DMS 273 treated with DMSO at 0.1 percent for 48 hours (cell line): ENCODE measurements at regions not wholly inside any gene's neighbourhood (a gene's known extent, or its start where the extent isn't known, plus 50 kb on each side); places are given as distances from the start of the nearest gene placed in this dataset.

Experiments
- DNase-seq: peaks from one replicate; lab custom pipeline; 2025; lab: John Stamatoyannopoulos, UW

DNA sequence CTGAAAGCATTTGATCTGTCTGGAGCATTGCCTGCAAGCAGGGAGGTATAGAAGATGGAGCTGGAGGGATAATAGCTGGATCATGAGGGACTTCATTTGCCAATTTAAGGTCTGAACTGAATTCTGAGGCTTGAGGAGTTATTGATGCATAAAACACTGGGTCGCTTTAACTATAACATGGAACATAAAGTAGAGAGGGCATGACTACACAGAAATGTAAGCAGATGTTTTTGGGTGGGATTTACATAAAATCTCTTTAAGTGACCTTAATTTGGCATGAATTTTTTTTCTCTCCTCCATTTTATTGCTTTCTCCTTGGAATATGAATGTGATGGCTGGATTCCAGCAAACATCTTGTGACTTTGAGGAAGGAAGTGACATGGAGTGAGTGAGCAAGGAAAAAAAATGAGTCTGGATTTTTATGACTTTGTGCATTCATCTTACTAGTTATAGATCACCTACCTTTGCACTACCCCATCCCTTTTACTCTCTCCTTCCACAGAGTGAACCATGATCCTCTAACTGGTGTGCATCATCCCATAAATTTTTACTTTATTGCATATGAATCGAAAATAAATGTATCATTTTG lies 356.0 kb downstream of the DUSP6 start:
- no peak for DNase-seq

DNA sequence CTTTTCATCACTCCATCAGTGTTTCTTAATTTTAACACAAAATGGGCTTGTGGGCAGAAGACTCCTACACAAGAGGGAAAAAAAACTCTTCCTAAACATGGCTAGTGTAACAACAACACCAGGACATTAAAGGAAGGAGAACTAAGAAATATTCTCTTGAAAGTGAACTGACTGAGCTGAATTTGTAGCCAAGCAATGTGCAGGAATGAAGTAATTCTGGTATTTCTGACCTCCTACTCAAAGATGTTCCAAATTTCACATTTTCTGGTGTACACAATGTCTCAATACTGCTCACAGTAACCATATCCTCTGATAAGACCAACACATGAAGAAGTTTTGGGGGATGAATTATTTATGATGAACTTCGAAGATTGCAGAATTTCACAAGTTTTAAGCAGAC lies 357.3 kb downstream of the DUSP6 start:
- DNase-seq = no peak

DNA sequence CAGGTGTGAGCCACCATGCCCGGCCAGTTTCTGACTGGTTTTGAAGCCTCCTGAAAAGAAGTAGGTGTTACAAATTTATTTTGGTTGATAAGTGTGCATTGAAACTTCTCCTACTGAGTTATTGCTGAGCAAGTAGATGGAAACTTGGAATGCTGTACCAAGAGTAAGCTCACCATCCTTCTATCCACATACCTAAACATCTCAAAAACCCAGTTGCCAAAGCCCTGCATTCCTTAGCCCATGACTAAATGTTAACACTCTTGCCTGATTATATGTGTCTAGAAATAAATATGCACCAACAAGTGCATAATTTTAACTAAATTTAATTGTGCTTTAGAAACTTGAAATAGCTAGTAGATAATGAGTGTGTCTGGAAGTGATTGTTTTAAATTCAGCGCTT lies 357.8 kb downstream of the DUSP6 start:
- DNase-seq = no peak

DNA sequence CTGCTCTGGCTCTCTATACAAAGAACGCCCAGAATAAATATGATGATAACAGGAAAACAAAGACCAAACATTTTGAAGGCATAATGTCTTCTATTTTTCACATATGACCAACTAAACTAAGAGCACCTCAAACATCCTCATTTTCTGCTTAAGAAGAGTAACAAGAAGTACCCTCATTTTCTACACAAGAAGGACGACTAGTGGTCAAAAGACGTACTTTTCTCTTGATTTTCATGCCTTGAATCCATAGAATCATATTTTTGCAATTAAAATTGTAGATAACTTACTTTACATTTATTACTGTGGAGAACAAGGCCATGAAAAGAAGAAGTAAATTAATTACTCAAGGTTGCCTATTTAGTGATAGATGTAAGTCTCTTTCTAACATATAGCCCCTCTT lies 358.6 kb downstream of the DUSP6 start:
- no peak for DNase-seq

DNA sequence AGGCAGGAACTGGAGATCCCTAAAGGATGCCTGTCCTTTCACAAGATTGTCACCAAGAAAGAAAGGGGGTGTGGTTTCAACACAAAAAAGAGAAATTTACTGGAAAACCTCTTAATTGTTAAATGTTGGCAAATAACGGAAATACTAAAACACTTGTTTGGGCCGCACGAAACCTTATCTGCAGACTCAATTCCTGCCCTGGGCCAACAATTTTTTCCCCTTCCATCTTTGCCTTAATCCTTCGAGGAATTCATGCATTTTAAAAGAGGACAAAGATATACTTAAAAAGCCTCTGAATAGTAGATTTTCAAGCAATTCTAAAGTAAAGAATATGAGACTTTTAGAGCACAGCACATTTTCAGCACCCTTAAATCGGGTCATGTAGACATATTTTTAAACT lies 366.2 kb downstream of the DUSP6 start:
- no peak for DNase-seq

DNA sequence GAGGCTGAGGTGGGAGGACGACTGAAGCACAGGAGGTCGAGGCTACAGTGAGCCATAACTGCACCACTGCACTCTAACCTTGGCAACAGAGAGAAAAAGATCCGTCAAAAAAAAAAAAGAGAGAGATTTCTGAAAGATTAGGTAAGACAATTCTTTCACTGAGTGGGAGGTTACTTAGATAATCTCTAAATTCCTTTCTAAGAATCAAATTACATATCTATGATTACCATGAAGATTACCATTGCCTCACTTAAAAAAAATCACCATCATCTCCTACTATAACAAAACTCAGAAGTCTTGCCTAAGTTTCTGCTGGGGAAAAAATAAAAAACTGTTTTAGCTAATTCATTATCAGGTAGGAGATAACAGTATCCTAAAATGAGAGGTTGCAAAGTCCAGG lies 366.7 kb downstream of the DUSP6 start:
- no peak for DNase-seq

DNA sequence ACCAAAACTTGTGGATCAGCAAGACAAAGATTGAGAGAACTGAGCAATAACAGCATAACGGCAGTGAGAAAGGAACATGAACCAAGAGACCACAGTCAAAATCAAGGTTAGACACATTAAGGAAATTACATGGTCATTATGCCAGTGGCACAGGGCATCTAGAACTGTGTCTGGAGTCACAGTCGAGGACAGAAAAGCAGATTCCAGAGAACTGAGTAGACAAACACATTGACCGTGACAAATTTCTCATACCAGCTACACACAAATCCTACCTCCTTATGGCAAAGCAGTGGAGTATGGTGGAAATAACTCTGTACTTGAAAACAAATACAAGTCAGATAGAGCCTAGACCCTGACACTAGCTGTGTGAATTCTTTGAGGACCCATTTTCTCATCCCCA lies 367.3 kb downstream of the DUSP6 start:
- no peak for DNase-seq

DNA sequence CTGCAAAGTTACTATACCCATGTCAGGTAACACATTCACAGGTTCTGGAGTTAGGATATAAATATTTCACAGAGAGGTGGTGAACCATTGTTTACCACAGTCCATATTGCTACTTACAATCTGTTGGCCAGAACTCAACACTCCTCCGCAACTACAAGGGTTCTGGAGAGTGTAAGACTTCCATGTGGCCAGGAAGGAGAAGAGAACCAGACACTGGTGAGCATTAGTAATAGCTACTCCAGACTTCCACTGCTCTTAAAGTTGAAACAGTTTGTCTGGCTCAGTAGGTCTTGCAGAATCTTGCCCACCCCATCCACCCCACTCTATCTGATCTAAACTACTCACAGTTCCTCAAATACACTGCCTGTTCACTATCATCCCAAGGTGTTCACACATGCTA lies 369.6 kb downstream of the DUSP6 start:
- no peak for DNase-seq

DNA sequence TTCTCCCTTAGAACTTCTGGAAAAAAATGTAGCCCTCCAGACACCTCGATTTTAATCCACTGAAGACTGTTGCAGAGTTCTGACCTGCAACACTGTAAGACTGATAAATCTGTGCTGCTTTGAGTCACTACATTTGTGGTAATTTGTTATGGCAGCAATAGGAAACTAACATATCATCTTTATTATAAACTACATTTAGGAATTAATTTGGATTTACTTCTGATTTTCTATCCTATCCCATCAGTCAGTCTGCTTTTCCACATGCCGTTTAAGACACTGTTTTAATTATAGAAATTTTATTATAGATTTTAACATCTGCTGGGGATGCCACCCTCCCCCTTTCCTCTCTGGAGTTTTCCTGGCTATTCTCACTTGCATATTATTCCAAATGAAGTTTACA lies 375.2 kb downstream of the DUSP6 start:
- no peak for DNase-seq

DNA sequence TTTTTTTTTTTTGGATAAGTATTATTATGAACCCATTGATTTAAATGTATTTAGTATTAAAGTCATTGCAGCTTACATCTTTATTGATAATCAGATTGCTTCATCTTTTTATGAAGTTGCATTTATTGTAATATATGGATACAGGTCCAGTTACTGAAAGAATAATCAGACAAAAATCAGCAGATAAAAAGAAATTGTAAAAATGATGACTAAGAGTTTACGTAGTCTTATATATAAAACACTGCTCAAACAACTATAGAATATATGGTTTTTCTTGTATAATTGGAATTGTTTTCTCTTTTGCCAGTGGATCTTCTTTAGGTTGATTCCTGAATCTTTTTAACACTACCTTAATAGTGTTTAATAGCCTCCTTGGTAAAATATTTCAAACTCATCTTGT lies 378.3 kb downstream of the DUSP6 start:
- DNase-seq = no peak

DNA sequence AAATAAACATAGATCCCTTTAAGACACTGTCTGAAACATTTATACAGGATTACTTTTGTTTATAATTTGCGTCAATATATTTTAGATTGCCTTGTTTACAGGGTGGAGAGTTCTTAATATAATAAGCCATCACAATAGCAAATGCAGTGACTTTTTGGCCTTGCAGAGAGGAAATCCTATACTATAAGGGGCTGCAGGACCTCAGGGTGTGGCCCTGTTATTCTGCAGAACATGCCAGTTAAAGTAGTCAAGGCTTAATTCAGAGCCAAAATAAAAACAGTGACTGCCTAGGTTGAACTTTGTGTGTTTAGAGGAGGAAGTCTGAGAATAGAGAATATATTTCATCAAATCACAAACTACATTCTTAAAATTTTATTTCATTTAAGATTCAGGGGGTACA lies 381.6 kb downstream of the DUSP6 start:
- no peak for DNase-seq

DNA sequence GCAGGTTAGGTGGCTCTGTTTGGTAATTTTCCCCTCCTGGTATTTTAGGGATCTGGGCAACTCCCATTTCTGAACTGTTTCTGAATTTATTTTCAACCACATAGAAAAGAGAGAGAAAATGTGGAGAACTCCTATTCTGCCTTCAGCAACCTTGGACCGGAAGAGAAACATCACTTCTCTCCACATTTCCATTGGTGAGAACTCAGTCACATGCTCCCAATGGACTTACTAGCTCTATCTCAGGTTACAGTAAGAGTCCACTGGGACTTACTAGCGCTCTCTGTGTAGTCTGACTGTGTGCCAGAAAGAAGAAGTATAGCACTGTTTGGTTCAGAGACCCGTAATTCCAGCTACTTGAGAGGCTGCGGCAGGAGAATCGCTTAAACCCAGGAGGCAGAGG lies 383.2 kb downstream of the DUSP6 start:
- no peak for DNase-seq

DNA sequence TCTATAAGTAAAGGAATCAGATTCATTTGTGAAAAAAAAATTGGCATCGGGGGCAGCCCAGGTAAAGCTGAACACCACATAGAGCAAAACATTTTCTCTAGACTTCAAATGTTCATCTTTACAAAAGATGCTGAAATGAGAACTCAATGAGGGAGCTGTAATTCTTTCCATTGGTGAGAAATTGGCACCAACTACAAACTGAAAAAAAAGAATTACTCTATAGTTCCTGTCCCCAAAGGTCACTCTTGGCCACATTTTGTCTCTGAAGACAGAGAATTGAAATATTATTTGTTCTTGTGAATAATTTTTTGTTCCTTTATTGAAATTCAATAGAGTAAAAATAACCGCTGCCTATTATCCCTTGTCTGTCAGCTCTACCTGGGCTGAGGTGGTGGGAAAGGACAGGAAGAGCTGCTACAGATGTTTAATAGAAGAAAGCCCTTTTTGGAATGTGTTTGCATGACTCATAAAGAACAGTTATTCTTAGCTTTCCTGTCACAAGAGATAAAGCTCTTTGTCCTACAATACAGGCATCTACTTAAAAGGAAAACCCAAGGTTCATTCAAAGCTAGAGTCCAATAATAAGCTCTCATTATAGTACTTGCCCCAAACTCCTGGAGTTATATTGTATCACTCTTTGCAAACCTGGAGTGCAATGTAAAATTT lies 380.1 kb upstream of the KITLG start:
- DNase-seq = no peak

DNA sequence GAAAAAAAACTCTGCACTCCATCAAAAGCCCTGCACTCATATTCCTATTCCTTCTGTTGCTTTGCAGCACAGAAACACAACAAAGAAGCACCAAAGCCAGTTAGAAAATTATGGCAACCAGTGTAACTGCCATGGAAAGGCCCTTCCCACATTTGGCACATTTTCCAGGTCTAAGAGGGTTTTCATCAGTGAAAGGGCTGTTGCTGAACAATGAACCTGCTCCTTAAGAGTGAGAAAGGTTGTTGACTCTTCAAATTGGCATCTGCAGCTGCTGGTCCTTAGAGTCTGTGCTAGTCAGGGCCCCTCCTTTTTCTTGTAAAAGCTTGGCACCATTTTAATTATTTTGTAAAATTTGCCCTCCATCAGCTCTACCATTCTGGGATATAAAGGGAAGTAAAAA lies 378.7 kb upstream of the KITLG start:
- DNase-seq = no peak

DNA sequence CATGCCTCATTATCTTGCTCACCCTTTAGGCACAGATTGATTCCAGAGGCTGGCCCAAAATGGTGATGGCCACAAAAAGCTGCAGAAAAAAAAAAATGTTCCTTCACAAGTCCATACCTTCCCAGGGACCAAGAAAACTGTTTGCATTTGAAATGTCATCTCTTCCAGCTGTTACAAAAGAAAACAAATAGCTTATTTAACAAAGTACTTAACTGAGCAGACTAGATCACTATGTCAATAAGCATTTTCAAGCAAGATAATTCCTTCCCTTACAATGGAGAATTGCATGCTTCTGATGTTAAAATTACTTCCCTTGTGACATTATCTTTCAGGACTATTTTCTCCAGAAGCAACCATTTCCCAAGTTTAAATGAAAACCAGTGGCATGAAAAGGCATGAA lies 377.9 kb upstream of the KITLG start:
- DNase-seq = no peak

DNA sequence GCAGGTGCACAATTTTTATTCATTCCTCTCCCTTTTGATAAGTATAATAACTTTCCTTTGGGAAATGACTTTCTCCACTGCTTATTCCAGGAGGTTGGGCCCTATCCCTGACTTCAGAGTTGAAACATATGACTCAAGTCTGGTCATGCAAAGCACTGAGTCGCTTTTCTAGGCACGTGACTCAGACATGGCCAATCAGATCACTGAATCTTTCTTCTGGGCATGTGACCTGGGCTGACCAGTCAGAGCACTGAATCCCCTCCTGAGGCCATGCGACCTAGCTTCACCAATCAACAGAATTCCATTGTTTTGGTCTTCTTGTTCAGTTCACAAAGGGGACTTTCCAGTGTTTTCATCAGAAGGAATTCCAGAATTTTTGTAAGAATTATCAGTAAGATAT lies 377.1 kb upstream of the KITLG start:
- DNase-seq = no peak

DNA sequence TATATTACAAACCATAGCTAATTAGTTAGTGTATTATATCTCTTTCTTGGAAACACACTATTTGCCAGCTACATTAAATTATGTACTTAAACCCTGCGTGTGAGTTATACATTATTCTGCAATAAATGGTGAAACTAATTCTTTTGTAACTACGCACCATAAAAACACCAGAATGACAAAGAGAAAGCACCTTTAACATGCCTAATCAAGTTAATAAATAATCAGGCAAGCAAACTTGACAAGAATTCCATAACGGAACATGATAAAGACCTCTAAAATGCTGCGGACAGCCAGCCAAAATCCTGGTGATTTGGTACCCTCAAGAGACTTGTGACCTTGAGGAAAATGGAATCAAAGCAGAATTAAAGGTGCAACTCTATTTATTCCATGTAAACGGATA lies 375.3 kb upstream of the KITLG start:
- no peak for DNase-seq

DNA sequence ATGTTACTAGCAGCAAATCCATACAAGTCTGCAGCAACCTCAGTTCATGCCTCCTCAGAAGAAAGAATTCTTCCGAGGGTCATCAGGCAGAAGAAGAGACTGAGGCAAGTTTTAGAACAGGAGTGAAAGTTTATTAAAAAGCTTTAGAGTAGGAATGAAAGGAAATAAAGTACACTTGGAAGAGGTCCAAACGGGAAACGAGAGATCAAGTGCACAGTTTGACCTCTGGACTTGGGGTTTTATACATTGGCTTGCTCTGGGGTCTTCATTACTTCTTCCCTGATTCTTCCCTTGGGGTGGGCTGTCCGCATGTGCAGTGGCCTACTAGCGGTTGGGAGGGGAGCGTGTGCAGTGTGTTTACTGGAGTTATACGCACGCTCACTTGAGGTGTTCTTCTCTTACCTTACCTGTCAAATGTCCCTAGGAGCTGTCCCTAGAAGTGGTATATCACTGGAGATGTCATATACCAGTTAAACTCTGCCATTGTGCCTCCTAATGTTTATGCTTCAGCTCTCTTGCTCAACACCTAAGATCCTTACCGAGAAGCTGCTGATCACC lies 372.8 kb upstream of the KITLG start:
- no peak for DNase-seq

DNA sequence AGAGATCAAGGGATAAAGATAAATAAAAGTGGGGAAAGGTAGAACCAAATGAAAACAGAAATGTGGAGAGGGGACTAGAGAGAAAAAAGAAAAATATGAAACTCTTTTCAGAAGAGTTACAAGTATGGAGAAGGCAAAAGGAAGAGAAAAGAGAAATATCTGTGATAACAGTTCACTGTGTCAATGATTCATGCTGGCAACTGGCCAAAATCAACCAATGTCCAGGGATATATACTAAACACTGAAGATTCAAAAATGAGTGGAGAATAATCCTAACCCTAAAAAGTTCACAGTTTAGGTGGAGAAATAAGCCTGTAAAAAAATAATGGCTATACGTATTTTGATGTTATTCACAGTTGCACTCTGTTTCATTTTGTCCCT lies 372.3 kb upstream of the KITLG start:
- DNase-seq = no peak

DNA sequence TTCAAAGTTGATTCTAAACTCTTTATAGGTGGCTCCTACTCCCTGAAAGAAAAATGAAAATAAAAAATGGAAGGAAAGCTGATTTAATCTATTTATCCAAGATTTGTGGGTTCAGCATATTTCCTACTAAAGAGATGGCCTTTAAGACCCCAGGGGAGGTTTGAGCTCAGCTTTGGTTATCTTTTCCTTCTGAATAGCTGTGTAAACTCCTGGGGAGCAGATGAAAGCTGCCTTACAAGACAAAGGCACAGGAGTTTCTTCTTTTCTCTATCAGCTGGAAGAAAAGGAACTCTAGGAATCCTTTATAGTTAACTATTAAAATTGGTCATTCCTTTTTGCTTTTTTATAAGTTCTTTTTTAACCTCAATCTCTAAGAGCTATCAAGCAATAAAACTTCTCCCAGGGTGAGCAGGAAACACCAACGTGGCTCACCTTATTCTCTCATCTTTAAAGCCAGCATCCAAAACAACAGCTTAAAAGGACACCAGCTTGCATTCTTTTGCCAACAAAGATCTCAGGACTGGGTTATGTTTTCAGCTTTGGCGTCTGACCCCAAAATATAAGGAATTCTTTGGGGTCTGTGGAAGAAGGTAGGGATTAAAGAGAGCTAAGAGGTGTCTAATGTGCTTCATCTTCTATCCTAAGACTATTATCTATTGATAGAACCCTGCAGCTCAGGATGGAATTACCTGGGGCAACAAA lies 371.7 kb upstream of the KITLG start:
- DNase-seq = no peak

DNA sequence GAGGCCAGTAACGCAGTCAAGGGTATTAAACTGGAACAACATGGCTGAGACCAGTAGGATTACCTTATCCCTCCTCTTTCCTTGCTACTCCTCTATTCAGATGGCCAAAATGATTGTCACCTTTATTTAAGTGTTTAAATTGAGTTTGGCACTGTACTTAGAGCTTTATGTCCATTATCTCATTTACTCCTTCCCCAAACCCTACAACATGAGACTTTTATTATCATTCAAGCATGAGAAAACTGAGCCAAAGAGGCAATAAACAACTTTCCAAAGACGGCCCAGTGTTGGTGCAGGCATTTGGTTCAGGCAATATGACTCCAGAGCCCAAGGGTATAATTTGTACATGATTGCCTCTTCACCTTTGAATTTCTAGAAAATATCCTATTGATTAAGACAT lies 370.9 kb upstream of the KITLG start:
- DNase-seq = no peak

DNA sequence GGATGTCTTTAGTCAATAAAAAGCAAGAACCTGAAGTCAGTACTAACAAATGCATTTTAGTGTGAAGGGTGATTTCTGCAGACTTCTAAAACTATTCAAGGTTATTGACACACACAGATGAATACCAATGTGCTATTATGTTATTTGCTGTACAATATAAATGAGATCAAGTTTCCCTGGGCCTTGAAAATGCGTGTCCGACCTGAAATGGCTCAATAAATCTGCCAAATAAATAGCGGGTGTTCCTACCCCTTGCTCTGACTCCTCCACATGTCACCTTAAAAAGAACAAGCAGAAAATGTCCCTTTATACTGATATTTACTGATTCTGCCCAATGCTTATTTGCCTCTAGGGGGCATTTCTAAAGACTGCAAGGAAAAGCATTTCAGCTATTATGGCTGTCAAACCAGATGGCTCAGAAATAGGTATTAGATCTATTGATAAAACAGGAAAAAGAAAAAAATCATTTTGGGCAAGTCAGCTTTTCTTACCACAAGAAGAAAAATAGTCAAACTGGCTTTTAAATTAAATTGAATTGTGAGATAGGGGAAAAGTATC lies 367.3 kb upstream of the KITLG start:
- no peak for DNase-seq

DNA sequence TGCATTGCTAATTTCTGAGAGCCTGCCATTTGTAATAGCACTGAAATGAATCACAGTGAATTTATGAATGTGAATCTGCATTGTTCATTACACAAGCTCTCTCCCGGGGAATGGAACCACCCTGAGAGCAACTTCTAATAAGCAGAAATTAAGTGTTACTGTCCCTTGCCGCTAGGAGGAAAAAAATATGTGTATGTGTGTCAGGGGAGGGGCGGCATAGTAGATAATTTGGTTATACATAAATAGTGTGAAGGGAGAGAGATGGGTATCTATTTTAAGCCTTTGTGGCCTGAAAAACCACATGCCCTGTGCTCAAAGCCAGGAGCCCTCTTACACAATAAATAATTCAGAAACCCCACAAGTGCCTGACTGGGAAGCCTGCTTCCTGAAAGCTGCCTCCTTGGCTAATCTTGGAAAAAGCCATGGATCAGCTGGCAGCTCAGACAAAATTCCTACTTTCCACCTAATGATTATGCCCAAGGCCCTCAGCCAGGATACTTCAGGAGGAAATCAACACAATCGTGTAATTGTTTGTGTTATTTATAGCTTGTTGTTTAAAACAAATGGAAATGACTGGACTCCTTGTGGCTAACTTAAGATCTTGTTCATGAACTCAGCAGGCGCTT lies 366.2 kb upstream of the KITLG start:
- DNase-seq = no peak
